ENCODE measurements at regions not wholly inside any gene's neighbourhood (a gene's known extent, or its start where the extent isn't known, plus 50 kb on each side); places are given as distances from the start of the nearest gene placed in this dataset.

DNA sequence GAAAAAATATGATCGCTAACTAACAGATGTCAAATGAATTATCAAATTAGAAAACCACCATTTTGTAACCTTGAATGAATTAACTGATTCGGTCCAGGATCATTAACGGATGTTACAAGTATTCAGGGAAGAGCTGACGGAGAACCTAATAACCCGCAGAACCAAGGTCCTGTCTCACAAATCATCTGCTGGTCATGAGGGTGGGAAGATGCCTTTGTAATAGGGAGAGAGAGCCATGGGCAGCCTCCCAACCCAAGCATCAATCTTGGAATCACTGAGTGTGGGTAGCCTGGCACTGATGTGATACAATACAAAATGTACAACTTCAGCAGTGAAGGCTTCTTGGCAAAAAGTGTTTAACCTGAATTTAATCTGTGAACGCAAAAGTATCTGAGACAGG, 89.6 kb upstream of the CLDN14 start:
- ATAC-seq, result no peak
- Histone ChIP-seq H3K4me1 (no peaks in the 10 kb centered on the region), H3K27ac (no peak overlapping the region), H3K36me3 (no peaks in the 10 kb centered on the region), H3K27me3 (peaks cover 0 to 15% (median 0%) of the 10 kb centered on the region in 9 donors), H3K9me3 (peaks cover 0 to 10% (median 0%) of the 10 kb centered on the region in 12 donors), H3K4me3 (no peak overlapping the region)
- no peak for DNase-seq
- TF ChIP-seq CTCF (IDR thresholded peaks at IDR 0.05) (no peak), POLR2A (IDR thresholded peaks at IDR 0.05) (no peak)
- WGBS, 4 donors, result 93 to 96% (median 95%) methylated on average over 6 of the region's 6 CpGs
- intact Hi-C loops (cut with DNase I), result no loop called here

- H3K27ac ChIP-seq, result no peak overlapping the region
- H3K36me3 ChIP-seq, result no peaks in the 10 kb centered on the region
- H3K9me3 ChIP-seq, result peaks cover 0 to 10% (median 0%) of the 10 kb centered on the region in 12 donors
- ATAC-seq (no peak), DNase-seq (no peak)
- 49 to 61% (median 52%) methylated on average over 10 of the region's 10 CpGs for WGBS, 4 donors
- no peak overlapping the region for H3K4me3 ChIP-seq
- TF ChIP-seq CTCF (IDR thresholded peaks at IDR 0.05) (no peak), POLR2A (IDR thresholded peaks at IDR 0.05) (no peak)
- intact Hi-C loops (cut with DNase I), result no loop called here
- H3K4me1 ChIP-seq, result no peaks in the 10 kb centered on the region
- H3K27me3 ChIP-seq, result peaks cover 0 to 9% (median 4%) of the 10 kb centered on the region in 9 donors
Measured at GRCh38 chr21:36571556-36571955, 91.6 kb upstream of the CLDN14 start.

DNA sequence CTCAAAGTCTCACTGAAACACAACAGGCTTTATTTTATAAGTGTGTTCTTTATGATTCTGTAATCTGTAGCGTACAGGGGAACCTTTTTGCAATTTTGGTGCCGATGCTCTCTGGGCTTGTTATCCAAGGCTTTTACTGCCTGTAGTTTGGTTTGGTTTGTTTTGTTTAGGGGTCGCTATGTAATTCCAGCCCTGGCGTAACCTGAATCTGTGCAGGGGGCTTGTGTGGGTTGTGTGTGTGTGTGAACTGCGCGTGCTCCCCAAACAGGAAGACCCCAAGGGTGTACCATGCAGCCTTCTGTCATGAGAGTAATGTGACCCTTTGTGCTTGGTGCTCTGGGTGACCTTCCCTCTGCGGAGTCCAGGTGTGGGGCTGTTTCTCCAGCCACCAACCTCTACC, 92.1 kb upstream of the CLDN14 start:
- H3K4me1 ChIP-seq, result no peaks in the 10 kb centered on the region
- no peak for DNase-seq
- H3K4me3 ChIP-seq, result no peak overlapping the region
- 82 to 93% (median 86%) methylated on average over 7 of the region's 7 CpGs for WGBS, 4 donors
- H3K36me3 ChIP-seq, result no peaks in the 10 kb centered on the region
- intact Hi-C loops (cut with DNase I), result no loop called here
- peaks cover 0 to 8% (median 4%) of the 10 kb centered on the region in 9 donors for H3K27me3 ChIP-seq
- H3K27ac ChIP-seq, result no peak overlapping the region
- H3K9me3 ChIP-seq, result peaks cover 0 to 10% (median 0%) of the 10 kb centered on the region in 12 donors
- TF ChIP-seq POLR2A (IDR thresholded peaks at IDR 0.05) (no peak), CTCF (IDR thresholded peaks at IDR 0.05) (no peak)
- no peak for ATAC-seq

DNA sequence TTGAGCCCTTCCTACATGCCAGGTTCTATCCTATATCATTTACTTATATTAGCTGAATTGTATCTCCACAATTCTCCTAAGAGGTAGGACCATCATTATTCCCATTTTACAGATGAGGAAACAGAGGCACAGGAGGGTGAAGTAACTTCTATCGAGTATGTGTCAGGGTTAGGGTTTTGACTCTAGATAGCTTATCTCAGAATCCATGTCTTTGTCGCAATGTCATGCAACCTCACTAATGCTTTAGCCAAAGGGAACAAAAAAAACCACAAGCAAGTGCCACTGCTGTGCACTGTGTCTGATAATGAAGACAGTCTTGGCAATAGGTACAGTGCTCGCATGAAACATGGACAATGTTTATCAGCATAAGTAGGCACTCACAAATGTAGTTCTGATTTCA, 95.4 kb upstream of the CLDN14 start:
- Histone ChIP-seq H3K27me3 (peaks cover 0 to 4% (median 0%) of the 10 kb centered on the region in 9 donors), H3K4me3 (no peak overlapping the region), H3K27ac (no peak overlapping the region), H3K9me3 (peaks cover 0 to 15% (median 0%) of the 10 kb centered on the region in 12 donors), H3K4me1 (no peaks in the 10 kb centered on the region), H3K36me3 (no peaks in the 10 kb centered on the region)
- no peak for DNase-seq
- ATAC-seq, result no peak
- 65 to 74% (median 70%) methylated on average over 3 of the region's 3 CpGs for WGBS, 4 donors
- intact Hi-C loops (cut with DNase I), result no loop called here
- TF ChIP-seq POLR2A (IDR thresholded peaks at IDR 0.05) (no peak), CTCF (IDR thresholded peaks at IDR 0.05) (no peak)
